PC-9 (cell line): ENCODE measurements at regions not wholly inside any gene's neighbourhood (a gene's known extent, or its start where the extent isn't known, plus 50 kb on each side); places are given as distances from the start of the nearest gene placed in this dataset.

Experiments used
- BruUV-seq: library from RNA; stranded (reverse); fragments of 400-500 nt; replicated peaks from 2 replicates; lab custom pipeline; 2021; lab: Mats Ljungman, UMichigan
- CTCF ChIA-PET: fragments of 300-600 bp; sonication (Branson Sonifier 250); formaldehyde crosslinking; loops from one replicate; lab custom pipeline; 2022; ENCODE audit warnings: antibody characterized with exemption; lab: Charles Lee
- POLR2A ChIA-PET: fragments of 300-600 bp; sonication (Branson Sonifier 250); formaldehyde crosslinking; loops from one replicate; lab custom pipeline; 2022; ENCODE audit warnings: antibody characterized with exemption; ENCODE audit not compliant: unreplicated experiment; lab: Charles Lee
- DNase-seq, 2 experiments: peaks; one replicate each; pipeline versions ENCODE4 v3.0.0 to v3.0.0-alpha.2; 2015 to 2022; ENCODE audit warnings: mixed read lengths in 1 of 2
- H2AFZ ChIP-seq: fragments of 200-600 bp; sonication (generic); 2 replicates; pipeline ENCODE4 v1.8.1; 2017; ENCODE audit warnings: antibody characterized with exemption
- H3F3A ChIP-seq: fragments of 200-600 bp; sonication (generic); 2 replicates; pipeline ENCODE4 v1.8.1; 2017; ENCODE audit warnings: antibody characterized with exemption, mild to moderate bottlenecking, low read depth; ENCODE audit not compliant: insufficient read depth
- H3K27ac ChIP-seq: fragments of 200-600 bp; sonication (generic); 2 replicates; pipeline ENCODE4 v1.6.1; 2016; ENCODE audit warnings: mixed run types
- H3K27me3 ChIP-seq: fragments of 200-600 bp; sonication (generic); 2 replicates; pipeline ENCODE4 v1.6.1; 2016; ENCODE audit warnings: low read depth, mixed run types; ENCODE audit not compliant: insufficient read depth
- H3K36me3 ChIP-seq: fragments of 200-600 bp; sonication (generic); 2 replicates; pipeline ENCODE4 v1.6.1; 2016; ENCODE audit warnings: low read depth, mixed run types
- H3K4me1 ChIP-seq: fragments of 200-600 bp; sonication (generic); replicated peaks from 2 replicates; pipeline ENCODE4 v1.6.1; 2016; ENCODE audit warnings: mixed run types; ENCODE audit not compliant: insufficient read depth
- H3K4me2 ChIP-seq: fragments of 200-600 bp; sonication (generic); 2 replicates; pipeline ENCODE4 v1.6.1; 2017; ENCODE audit warnings: mixed run types
- H3K4me3 ChIP-seq: fragments of 200-600 bp; sonication (generic); 2 replicates; pipeline ENCODE4 v1.6.1; 2016; ENCODE audit warnings: mixed run types
- H3K79me2 ChIP-seq: fragments of 200-600 bp; sonication (generic); 2 replicates; pipeline ENCODE4 v1.6.1; 2017; ENCODE audit warnings: low read depth, mixed run types
- H3K9me2 ChIP-seq: fragments of 200-600 bp; sonication (generic); 2 replicates; pipeline ENCODE4 v1.8.1; 2017; ENCODE audit warnings: mild to moderate bottlenecking; ENCODE audit not compliant: insufficient read depth
- H3K9me3 ChIP-seq: fragments of 200-600 bp; sonication (generic); 2 replicates; pipeline ENCODE4 v1.8.1; 2016; ENCODE audit warnings: low read depth; ENCODE audit not compliant: insufficient read depth
- H4K20me1 ChIP-seq: fragments of 200-600 bp; sonication (generic); 2 replicates; pipeline ENCODE4 v1.8.1; 2017; ENCODE audit not compliant: insufficient read depth
- EZH2 ChIP-seq: fragments of 200-600 bp; sonication (generic); IDR thresholded peaks from 2 replicates; pipeline ENCODE4 v1.8.0; 2017; ENCODE audit warnings: antibody characterized with exemption, low read depth
- intact Hi-C: fragments of 100-400 bp; cut with micrococcal nuclease; formaldehyde crosslinking; loops from one replicate; pipeline ENCODE4 v1.10.0; 2022; ENCODE audit not compliant: unreplicated experiment
- TF ChIP-seq, protein P1 (sequence below): fragments of 200-600 bp; sonication (generic); conservative IDR thresholded peaks from 2 replicates; pipeline ENCODE4 v1.6.1; 2017; ENCODE audit warnings: mixed run types, antibody characterized with exemption, mild to moderate bottlenecking, moderate library complexity

DNA sequence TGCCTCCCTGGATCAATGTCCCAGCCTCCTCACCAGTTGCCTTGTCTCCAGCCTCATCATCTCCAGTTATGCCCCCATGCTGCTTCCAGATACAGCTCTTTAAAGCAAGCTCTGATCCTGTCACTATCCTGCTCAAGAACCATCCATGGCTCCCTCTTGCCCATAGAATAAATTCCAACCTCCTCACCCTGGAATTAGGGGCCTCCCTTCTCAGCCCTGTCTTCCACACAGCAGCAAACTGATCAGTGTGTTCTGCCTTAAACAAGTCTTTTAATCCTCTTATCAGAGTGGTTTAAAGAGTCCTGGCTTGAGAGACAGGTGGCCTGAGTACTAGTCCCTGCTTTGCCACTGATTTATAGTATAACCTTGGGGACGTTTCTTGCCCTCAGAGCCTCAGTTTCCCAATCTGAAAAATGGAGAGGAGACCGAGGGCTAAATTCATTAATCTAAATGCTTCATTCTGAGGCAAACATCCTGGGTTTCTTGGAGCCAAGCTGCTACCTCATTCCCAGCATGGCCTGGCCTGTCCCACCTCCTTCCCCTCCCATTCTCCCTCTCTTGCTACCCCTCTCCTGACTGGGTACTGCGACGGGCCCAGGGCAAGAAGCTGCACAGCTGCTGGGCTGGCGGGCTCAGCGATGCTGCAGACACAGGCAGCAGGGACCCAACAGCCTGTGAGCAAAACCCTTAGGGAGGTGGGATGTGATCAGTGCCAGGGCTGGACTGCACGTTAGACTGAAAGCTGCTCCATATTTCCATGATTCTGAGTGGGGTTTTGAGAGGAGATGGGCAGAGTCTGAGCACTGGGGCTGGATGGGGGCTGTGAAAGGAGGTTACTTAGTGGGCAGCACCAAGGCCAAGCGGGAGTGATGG lies 221.4 kb downstream of the PTPRU start:
- H3K27ac ChIP-seq = no peak overlapping the region
- H3K4me2 ChIP-seq = no peak overlapping the region
- intact Hi-C loops = no loop called here
- peaks cover 18% of the 10 kb centered on the region; the same call in 1 of the 2 replicates for H3K27me3 ChIP-seq
- no peaks in the 10 kb centered on the region for H4K20me1 ChIP-seq
- TF ChIP-seq, protein P1, sequence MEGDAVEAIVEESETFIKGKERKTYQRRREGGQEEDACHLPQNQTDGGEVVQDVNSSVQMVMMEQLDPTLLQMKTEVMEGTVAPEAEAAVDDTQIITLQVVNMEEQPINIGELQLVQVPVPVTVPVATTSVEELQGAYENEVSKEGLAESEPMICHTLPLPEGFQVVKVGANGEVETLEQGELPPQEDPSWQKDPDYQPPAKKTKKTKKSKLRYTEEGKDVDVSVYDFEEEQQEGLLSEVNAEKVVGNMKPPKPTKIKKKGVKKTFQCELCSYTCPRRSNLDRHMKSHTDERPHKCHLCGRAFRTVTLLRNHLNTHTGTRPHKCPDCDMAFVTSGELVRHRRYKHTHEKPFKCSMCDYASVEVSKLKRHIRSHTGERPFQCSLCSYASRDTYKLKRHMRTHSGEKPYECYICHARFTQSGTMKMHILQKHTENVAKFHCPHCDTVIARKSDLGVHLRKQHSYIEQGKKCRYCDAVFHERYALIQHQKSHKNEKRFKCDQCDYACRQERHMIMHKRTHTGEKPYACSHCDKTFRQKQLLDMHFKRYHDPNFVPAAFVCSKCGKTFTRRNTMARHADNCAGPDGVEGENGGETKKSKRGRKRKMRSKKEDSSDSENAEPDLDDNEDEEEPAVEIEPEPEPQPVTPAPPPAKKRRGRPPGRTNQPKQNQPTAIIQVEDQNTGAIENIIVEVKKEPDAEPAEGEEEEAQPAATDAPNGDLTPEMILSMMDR = no peak
- TF ChIP-seq EZH2 = no peak
- no TSS peak for BruUV-seq
- no peaks in the 10 kb centered on the region for H3K79me2 ChIP-seq
- no peaks in the 10 kb centered on the region for H3K4me1 ChIP-seq
- POLR2A ChIA-PET = no interaction called here
- H3K36me3 ChIP-seq = no peaks in the 10 kb centered on the region
- DNase-seq = no peak
- no peaks in the 10 kb centered on the region for H3K9me3 ChIP-seq
- CTCF ChIA-PET = interaction anchor here (0.6 kb wide), 1 partner anchor 128 kb away, joined by 4 read pairs; no protein-coding TSS in a partner anchor
- no peak overlapping the region for H3K4me3 ChIP-seq
- no peaks in the 10 kb centered on the region for H3F3A ChIP-seq
- H2AFZ ChIP-seq = no peak overlapping the region
- no peaks in the 10 kb centered on the region for H3K9me2 ChIP-seq

DNA sequence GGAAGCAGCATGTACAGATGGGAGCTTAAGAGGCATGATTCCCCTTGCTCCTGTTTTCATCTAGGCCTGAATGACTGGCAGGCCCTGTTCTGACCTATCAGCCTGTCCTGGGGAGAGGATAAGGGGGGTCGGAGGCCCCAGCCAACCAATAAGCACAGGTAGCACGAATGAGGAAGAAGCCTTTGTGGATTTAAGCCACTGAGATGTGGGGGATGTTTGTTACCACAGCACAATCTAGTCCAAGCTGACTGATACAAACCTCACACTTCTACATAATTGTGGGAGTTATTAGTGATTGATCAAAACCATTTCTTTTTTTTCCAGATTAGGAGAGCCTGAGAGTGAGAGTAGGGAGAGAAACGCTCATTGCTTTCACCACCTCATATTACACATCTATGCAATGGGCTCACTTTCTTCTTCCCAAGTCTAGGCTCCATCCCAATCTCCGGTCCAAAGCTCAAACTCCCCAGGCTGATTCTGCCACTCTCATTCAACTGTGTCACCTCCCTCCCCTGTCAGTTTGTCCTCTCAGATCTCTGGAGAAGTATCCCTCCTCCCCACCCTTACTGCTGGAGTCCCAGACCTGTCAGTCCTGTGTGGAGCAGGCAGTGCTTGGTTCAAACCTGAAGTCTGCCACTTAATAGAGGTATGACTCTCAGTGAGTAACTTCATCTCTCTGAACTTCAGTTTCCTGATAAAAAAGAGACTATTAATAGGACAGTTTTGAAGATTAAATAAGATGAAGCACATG lies 220.5 kb downstream of the PTPRU start:
- H3K4me3 ChIP-seq = no peak overlapping the region
- 0 out of 2 replicates have a peak, but pooled peaks cover 12% of the 10 kb centered on the region for H3K27me3 ChIP-seq
- H3K27ac ChIP-seq = no peak overlapping the region
- H3K9me3 ChIP-seq = no peaks in the 10 kb centered on the region
- no TSS peak for BruUV-seq
- no peaks in the 10 kb centered on the region for H3K9me2 ChIP-seq
- no peak overlapping the region for H2AFZ ChIP-seq
- no peaks in the 10 kb centered on the region for H3K36me3 ChIP-seq
- H4K20me1 ChIP-seq = no peaks in the 10 kb centered on the region
- ChIA-PET CTCF (no interaction called here), POLR2A (no interaction called here)
- H3K79me2 ChIP-seq = no peaks in the 10 kb centered on the region
- H3K4me1 ChIP-seq = no peaks in the 10 kb centered on the region
- H3K4me2 ChIP-seq = no peak overlapping the region
- intact Hi-C loops = no loop called here
- TF ChIP-seq, protein P1 = no peak
- no peak for TF ChIP-seq EZH2
- no peak for DNase-seq
- H3F3A ChIP-seq = no peaks in the 10 kb centered on the region

DNA sequence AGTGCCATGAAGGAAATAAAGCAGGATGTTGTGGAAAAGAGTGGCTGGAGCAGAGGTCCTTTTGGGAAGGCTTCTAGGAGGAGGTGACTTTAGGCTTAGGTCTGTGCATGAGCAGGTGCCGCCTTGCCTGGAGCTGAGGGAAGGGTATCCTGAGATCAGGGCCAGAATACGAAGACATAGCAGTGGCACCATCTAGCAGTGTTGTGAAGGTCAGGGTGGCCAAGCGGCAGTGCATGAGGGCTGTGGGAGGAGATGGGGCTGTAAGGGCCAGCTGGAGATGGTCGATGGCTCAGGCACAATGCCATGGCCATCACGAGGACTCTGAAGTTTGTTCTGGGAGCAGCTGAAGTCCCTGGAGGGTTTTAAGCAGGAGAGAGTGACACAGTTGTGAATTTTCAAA lies 219.5 kb downstream of the PTPRU start:
- TF ChIP-seq, protein P1 = no peak
- TF ChIP-seq EZH2 = no peak
- Histone ChIP-seq H3K9me2 (no peaks in the 10 kb centered on the region), H4K20me1 (no peaks in the 10 kb centered on the region), H3K4me3 (no peak overlapping the region), H3K79me2 (no peaks in the 10 kb centered on the region), H3K4me2 (no peak overlapping the region), H3K4me1 (no peaks in the 10 kb centered on the region), H2AFZ (no peak overlapping the region), H3F3A (no peaks in the 10 kb centered on the region), H3K36me3 (no peaks in the 10 kb centered on the region), H3K27ac (no peak overlapping the region), H3K9me3 (no peaks in the 10 kb centered on the region), H3K27me3 (0 out of 2 replicates have a peak, but pooled peaks cover 12% of the 10 kb centered on the region)
- CTCF ChIA-PET = no interaction called here
- DNase-seq = no peak
- BruUV-seq = no TSS peak
- intact Hi-C loops = no loop called here
- POLR2A ChIA-PET = no interaction called here
